ENCODE measurements at regions not wholly inside any gene's neighbourhood (a gene's known extent, or its start where the extent isn't known, plus 50 kb on each side); places are given as distances from the start of the nearest gene placed in this dataset.

DNA sequence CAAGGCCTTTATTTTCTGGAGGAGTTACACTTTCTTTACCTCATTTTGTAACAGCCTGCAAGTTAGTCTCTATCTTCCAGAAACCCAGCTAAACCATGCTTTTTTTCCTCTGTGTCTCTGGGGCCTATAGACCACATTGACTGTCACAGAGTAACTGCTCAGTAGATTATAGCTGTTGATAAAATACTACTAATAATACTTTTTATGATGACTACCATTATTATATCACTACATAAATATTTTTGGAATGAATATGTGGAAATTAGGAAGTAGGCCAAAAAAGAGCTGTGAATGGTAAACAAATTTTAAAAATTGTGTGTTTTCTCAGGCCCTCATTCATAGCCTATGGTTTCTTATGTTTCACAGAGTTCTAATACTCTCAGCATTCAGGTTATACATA lies 233.1 kb upstream of the USP24 start (continued):
- TF ChIP-seq, protein P1, sequence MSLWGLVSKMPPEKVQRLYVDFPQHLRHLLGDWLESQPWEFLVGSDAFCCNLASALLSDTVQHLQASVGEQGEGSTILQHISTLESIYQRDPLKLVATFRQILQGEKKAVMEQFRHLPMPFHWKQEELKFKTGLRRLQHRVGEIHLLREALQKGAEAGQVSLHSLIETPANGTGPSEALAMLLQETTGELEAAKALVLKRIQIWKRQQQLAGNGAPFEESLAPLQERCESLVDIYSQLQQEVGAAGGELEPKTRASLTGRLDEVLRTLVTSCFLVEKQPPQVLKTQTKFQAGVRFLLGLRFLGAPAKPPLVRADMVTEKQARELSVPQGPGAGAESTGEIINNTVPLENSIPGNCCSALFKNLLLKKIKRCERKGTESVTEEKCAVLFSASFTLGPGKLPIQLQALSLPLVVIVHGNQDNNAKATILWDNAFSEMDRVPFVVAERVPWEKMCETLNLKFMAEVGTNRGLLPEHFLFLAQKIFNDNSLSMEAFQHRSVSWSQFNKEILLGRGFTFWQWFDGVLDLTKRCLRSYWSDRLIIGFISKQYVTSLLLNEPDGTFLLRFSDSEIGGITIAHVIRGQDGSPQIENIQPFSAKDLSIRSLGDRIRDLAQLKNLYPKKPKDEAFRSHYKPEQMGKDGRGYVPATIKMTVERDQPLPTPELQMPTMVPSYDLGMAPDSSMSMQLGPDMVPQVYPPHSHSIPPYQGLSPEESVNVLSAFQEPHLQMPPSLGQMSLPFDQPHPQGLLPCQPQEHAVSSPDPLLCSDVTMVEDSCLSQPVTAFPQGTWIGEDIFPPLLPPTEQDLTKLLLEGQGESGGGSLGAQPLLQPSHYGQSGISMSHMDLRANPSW (CRISPR knock-in tag; conservative IDR thresholded peaks at IDR 0.05; ENCODE audit: low read depth), result no peak

DNA sequence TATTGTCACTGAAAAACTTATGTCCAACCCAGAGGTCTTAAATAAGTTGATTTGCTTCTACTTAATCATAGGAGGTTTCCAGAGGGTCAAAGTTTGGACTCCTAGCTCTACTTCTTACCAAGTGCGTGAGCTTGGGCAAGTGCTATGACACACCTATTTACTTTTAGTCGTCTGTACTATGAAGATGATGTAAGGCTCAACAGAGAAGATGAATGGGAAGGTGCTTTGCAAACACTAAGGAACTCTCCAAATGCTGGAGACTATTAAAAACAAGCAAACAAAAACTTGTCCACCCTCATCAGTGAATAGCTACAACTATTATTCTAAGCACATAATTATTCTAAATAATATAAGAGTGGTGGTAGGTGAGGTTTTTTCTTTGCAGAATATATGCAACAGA lies 232.3 kb upstream of the USP24 start:
- TF ChIP-seq GABPB1 (CRISPR knock-in tag; IDR thresholded peaks at IDR 0.05), result peak; percentile 29; the same call in 1 of the 2 replicates
- TF ChIP-seq HMGA2 (CRISPR knock-in tag; IDR thresholded peaks at IDR 0.05), result no peak

DNA sequence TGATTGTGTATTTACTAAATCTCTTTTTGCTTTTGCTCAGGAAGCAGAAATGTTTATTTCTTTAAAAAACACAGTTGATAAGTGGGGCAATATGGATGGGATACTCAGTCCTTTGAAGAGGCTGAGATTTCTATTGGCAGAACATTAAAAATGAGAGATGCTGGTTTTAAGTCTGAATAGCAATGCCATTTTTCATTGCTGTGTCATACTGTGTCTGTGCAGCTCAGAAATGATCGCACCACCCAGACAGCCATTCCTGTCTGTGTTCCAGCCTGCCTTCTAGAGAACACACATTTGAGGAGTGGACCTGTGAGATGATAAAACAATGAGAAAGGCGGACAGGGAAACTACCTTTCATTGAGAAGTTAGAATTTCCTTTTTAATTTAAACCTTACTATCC lies 231.2 kb upstream of the USP24 start:
- Mint-ChIP-seq H3K4me3 (no peak overlapping the region), H3K4me1 (no peaks in the 10 kb centered on the region), H3K27me3 (ENCODE audit: low read depth) (no peaks in the 10 kb centered on the region), H3K27ac (no peak overlapping the region), H3K36me3 (no peaks in the 10 kb centered on the region), H3K9me3 (peaks cover 8% of the 10 kb centered on the region)
- DNase-seq (ENCODE audit: low spot score), result no peak
- POLR2A ChIA-PET, result no interaction called here
- CTCF ChIA-PET, result interaction anchor here (0.6 kb wide), 1 partner anchor 71 kb away, joined by 3 read pairs; no protein-coding TSS in a partner anchor
- no peak for ATAC-seq
- TF ChIP-seq SMAD3 (CRISPR knock-in tag; IDR thresholded peaks at IDR 0.05; ENCODE audit: borderline replicate concordance) (no peak), CDX4 (CRISPR knock-in tag; IDR thresholded peaks at IDR 0.05; ENCODE audit: borderline replicate concordance) (no peak), ATF3 (CRISPR knock-in tag; conservative IDR thresholded peaks at IDR 0.05) (no peak), EMX1 (CRISPR knock-in tag; IDR thresholded peaks at IDR 0.05) (no peak), KAT7 (CRISPR knock-in tag; IDR thresholded peaks at IDR 0.05; ENCODE audit: borderline replicate concordance) (no peak), ZNF416 (CRISPR knock-in tag; IDR thresholded peaks at IDR 0.05) (no peak), ZNF317 (CRISPR knock-in tag; IDR thresholded peaks at IDR 0.05; ENCODE audit: borderline replicate concordance, low read depth) (no peak)
- TF ChIP-seq, protein P2, sequence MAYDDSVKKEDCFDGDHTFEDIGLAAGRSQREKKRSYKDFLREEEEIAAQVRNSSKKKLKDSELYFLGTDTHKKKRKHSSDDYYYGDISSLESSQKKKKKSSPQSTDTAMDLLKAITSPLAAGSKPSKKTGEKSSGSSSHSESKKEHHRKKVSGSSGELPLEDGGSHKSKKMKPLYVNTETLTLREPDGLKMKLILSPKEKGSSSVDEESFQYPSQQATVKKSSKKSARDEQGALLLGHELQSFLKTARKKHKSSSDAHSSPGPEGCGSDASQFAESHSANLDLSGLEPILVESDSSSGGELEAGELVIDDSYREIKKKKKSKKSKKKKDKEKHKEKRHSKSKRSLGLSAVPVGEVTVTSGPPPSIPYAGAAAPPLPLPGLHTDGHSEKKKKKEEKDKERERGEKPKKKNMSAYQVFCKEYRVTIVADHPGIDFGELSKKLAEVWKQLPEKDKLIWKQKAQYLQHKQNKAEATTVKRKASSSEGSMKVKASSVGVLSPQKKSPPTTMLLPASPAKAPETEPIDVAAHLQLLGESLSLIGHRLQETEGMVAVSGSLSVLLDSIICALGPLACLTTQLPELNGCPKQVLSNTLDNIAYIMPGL (CRISPR knock-in tag; IDR thresholded peaks at IDR 0.05), result no peak

More for the DNA sequence above, 232.3 kb upstream of the USP24 start:
- Mint-ChIP-seq H3K27me3 (ENCODE audit: low read depth) (no peaks in the 10 kb centered on the region), H3K36me3 (no peaks in the 10 kb centered on the region), H3K27ac (no peak overlapping the region), H3K4me3 (no peak overlapping the region), H3K4me1 (no peaks in the 10 kb centered on the region), H3K9me3 (peaks cover 8% of the 10 kb centered on the region)
- no peak for DNase-seq (ENCODE audit: low spot score)
- ChIA-PET POLR2A (no interaction called here), CTCF (no interaction called here)
- ATAC-seq, result no peak

- DNase-seq (ENCODE audit: low spot score) (no peak), ATAC-seq (no peak)
- no peaks in the 10 kb centered on the region for H3K36me3 Mint-ChIP-seq
- no peaks in the 10 kb centered on the region for H3K4me1 Mint-ChIP-seq
- peaks cover 1% of the 10 kb centered on the region for H3K9me3 Mint-ChIP-seq
- H3K27ac Mint-ChIP-seq, result no peak overlapping the region
- TF ChIP-seq GRHL2 (CRISPR knock-in tag; IDR thresholded peaks at IDR 0.05; ENCODE audit: insufficient replicate concordance, severe bottlenecking) (no peak), ZNF396 (CRISPR knock-in tag; IDR thresholded peaks at IDR 0.05; ENCODE audit: borderline replicate concordance) (no peak)
- TF ChIP-seq, protein P3, sequence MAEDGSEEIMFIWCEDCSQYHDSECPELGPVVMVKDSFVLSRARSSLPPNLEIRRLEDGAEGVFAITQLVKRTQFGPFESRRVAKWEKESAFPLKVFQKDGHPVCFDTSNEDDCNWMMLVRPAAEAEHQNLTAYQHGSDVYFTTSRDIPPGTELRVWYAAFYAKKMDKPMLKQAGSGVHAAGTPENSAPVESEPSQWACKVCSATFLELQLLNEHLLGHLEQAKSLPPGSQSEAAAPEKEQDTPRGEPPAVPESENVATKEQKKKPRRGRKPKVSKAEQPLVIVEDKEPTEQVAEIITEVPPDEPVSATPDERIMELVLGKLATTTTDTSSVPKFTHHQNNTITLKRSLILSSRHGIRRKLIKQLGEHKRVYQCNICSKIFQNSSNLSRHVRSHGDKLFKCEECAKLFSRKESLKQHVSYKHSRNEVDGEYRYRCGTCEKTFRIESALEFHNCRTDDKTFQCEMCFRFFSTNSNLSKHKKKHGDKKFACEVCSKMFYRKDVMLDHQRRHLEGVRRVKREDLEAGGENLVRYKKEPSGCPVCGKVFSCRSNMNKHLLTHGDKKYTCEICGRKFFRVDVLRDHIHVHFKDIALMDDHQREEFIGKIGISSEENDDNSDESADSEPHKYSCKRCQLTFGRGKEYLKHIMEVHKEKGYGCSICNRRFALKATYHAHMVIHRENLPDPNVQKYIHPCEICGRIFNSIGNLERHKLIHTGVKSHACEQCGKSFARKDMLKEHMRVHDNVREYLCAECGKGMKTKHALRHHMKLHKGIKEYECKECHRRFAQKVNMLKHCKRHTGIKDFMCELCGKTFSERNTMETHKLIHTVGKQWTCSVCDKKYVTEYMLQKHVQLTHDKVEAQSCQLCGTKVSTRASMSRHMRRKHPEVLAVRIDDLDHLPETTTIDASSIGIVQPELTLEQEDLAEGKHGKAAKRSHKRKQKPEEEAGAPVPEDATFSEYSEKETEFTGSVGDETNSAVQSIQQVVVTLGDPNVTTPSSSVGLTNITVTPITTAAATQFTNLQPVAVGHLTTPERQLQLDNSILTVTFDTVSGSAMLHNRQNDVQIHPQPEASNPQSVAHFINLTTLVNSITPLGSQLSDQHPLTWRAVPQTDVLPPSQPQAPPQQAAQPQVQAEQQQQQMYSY (CRISPR knock-in tag; IDR thresholded peaks at IDR 0.05), result no peak
- no peaks in the 10 kb centered on the region for H3K27me3 Mint-ChIP-seq (ENCODE audit: low read depth)
- no peak overlapping the region for H3K4me3 Mint-ChIP-seq
- CTCF ChIA-PET, result no interaction called here
- POLR2A ChIA-PET, result no interaction called here
These were observed 230.3 kb upstream of the USP24 start for GRCh38 chr1:55445416-55445815.
